ENCODE measurements at regions not wholly inside any gene's neighbourhood (a gene's known extent, or its start where the extent isn't known, plus 50 kb on each side); places are given as distances from the start of the nearest gene placed in this dataset.

- no peak overlapping the region for H3K4me3 Mint-ChIP-seq
- H3K36me3 Mint-ChIP-seq (ENCODE audit: low read depth): no peaks in the 10 kb centered on the region
- DNase-seq (ENCODE audit: low spot score): no peak
- H3K9me3 Mint-ChIP-seq: no peaks in the 10 kb centered on the region
- no peak overlapping the region for H3K27ac Mint-ChIP-seq
- H3K4me1 Mint-ChIP-seq (ENCODE audit: low read depth): no peaks in the 10 kb centered on the region
- no peaks in the 10 kb centered on the region for H3K27me3 Mint-ChIP-seq (ENCODE audit: low read depth)
Measured at GRCh38 chr12:83199069-83199468, 512.4 kb downstream of the TMTC2 start.

- H3K9me3 Mint-ChIP-seq: no peaks in the 10 kb centered on the region
- no peaks in the 10 kb centered on the region for H3K27me3 Mint-ChIP-seq (ENCODE audit: low read depth)
- no peaks in the 10 kb centered on the region for H3K4me1 Mint-ChIP-seq (ENCODE audit: low read depth)
- no peaks in the 10 kb centered on the region for H3K36me3 Mint-ChIP-seq (ENCODE audit: low read depth)
- H3K4me3 Mint-ChIP-seq: no peak overlapping the region
- DNase-seq (ENCODE audit: low spot score): no peak
- no peak overlapping the region for H3K27ac Mint-ChIP-seq
Measured at GRCh38 chr12:83198291-83199015, 511.7 kb downstream of the TMTC2 start.

- H3K9me3 Mint-ChIP-seq: no peaks in the 10 kb centered on the region
- no peaks in the 10 kb centered on the region for H3K4me1 Mint-ChIP-seq (ENCODE audit: low read depth)
- no peak overlapping the region for H3K27ac Mint-ChIP-seq
- H3K27me3 Mint-ChIP-seq (ENCODE audit: low read depth): no peaks in the 10 kb centered on the region
- DNase-seq (ENCODE audit: low spot score): no peak
- H3K4me3 Mint-ChIP-seq: no peak overlapping the region
- no peaks in the 10 kb centered on the region for H3K36me3 Mint-ChIP-seq (ENCODE audit: low read depth)
Measured at GRCh38 chr12:83197483-83197914, 510.8 kb downstream of the TMTC2 start.

GRCh38 chr12:83196694-83197350, 510.1 kb downstream of the TMTC2 start:
- Mint-ChIP-seq H3K36me3 (ENCODE audit: low read depth) (no peaks in the 10 kb centered on the region), H3K4me1 (ENCODE audit: low read depth) (no peaks in the 10 kb centered on the region), H3K27me3 (ENCODE audit: low read depth) (no peaks in the 10 kb centered on the region), H3K4me3 (no peak overlapping the region), H3K27ac (no peak overlapping the region), H3K9me3 (no peaks in the 10 kb centered on the region)
- no peak for DNase-seq (ENCODE audit: low spot score)

- no peaks in the 10 kb centered on the region for H3K4me1 Mint-ChIP-seq (ENCODE audit: low read depth)
- no peaks in the 10 kb centered on the region for H3K9me3 Mint-ChIP-seq
- H3K36me3 Mint-ChIP-seq (ENCODE audit: low read depth): no peaks in the 10 kb centered on the region
- H3K27ac Mint-ChIP-seq: no peak overlapping the region
- no peak for DNase-seq (ENCODE audit: low spot score)
- H3K4me3 Mint-ChIP-seq: no peak overlapping the region
- no peaks in the 10 kb centered on the region for H3K27me3 Mint-ChIP-seq (ENCODE audit: low read depth)
Measured at GRCh38 chr12:83190631-83191390, 504.1 kb downstream of the TMTC2 start.

GRCh38 chr12:83186419-83186818, 499.7 kb downstream of the TMTC2 start:
- no peaks in the 10 kb centered on the region for H3K4me1 Mint-ChIP-seq (ENCODE audit: low read depth)
- DNase-seq (ENCODE audit: low spot score): no peak
- H3K36me3 Mint-ChIP-seq (ENCODE audit: low read depth): no peaks in the 10 kb centered on the region
- no peaks in the 10 kb centered on the region for H3K27me3 Mint-ChIP-seq (ENCODE audit: low read depth)
- no peak overlapping the region for H3K27ac Mint-ChIP-seq
- H3K4me3 Mint-ChIP-seq: no peak overlapping the region
- no peaks in the 10 kb centered on the region for H3K9me3 Mint-ChIP-seq

- H3K27ac Mint-ChIP-seq: no peak overlapping the region
- no peak for DNase-seq (ENCODE audit: low spot score)
- H3K4me3 Mint-ChIP-seq: no peak overlapping the region
- H3K36me3 Mint-ChIP-seq (ENCODE audit: low read depth): no peaks in the 10 kb centered on the region
- no peaks in the 10 kb centered on the region for H3K4me1 Mint-ChIP-seq (ENCODE audit: low read depth)
- H3K27me3 Mint-ChIP-seq (ENCODE audit: low read depth): no peaks in the 10 kb centered on the region
- H3K9me3 Mint-ChIP-seq: no peaks in the 10 kb centered on the region
Measured at GRCh38 chr12:83185241-83185640, 498.5 kb downstream of the TMTC2 start.
